ENCODE measurements at regions not wholly inside any gene's neighbourhood (a gene's known extent, or its start where the extent isn't known, plus 50 kb on each side); places are given as distances from the start of the nearest gene placed in this dataset.

DNA sequence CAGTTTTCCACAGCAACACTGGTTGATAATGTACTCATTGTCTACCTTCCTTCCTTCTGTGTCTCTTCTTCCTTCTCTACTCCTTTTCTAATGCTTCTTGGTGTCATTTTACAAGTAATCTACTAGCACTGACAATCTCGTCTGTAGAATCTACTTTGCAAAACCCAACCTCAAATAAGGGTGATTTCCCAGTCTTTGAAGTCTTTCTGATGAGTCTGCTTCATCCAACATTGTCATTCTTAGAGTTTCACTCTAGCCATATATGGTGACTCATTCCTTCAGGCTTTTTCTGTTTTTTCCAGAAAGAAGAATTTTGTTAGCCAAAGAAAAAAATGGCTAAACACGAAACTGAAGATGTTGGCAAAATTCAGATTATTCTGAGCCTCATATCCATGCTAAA lies 288.7 kb downstream of the MBD2 start:
- no peak for TF ChIP-seq EP300 (IDR thresholded peaks at IDR 0.05)
- TF ChIP-seq CTCF (IDR thresholded peaks at IDR 0.05) = no peak
- TF ChIP-seq POLR2A (IDR thresholded peaks at IDR 0.05) = no peak

Data from ovary (tissue), 3 donors.